Neuronal stem cell (in vitro differentiated cells): ENCODE measurements at regions not wholly inside any gene's neighbourhood (a gene's known extent, or its start where the extent isn't known, plus 50 kb on each side); places are given as distances from the start of the nearest gene placed in this dataset.
A peak's percentile ranks its signal among the peaks of the same experiment; 100 is the strongest.

ENCODE experiments used
- DNase-seq: peaks from one replicate; pipeline ENCODE4 v3.0.0-alpha.2; 2013; ENCODE audit warnings: low spot score
- H2AFZ ChIP-seq: one replicate; pipeline ENCODE4 v1.6.1; 2013; ENCODE audit warnings: mild to moderate bottlenecking, low read length, inconsistent platforms
- H2AK5ac ChIP-seq: 2 replicates; pipeline ENCODE4 v1.6.1; 2013; ENCODE audit warnings: low read depth, mild to moderate bottlenecking, inconsistent platforms, low read length, moderate library complexity, mixed read lengths
- H2BK120ac ChIP-seq: 2 replicates; pipeline ENCODE4 v1.6.1; 2013; ENCODE audit warnings: low read depth, mild to moderate bottlenecking, inconsistent platforms, low read length, moderate library complexity, mixed read lengths
- H2BK12ac ChIP-seq: one replicate; pipeline ENCODE4 v1.6.1; 2013; ENCODE audit warnings: low read length, inconsistent platforms
- H2BK15ac ChIP-seq: 2 replicates; pipeline ENCODE4 v1.6.1; 2013; ENCODE audit warnings: mild to moderate bottlenecking, low read length, inconsistent platforms, mixed read lengths
- H2BK5ac ChIP-seq: one replicate; pipeline ENCODE4 v1.6.1; 2013; ENCODE audit warnings: inconsistent platforms, mild to moderate bottlenecking, low read length, moderate library complexity
- H3K14ac ChIP-seq: one replicate; pipeline ENCODE4 v1.6.1; 2013; ENCODE audit warnings: low read length, inconsistent platforms
- H3K18ac ChIP-seq: 2 replicates; pipeline ENCODE4 v1.6.1; 2013; ENCODE audit warnings: low read length, inconsistent platforms
- H3K23ac ChIP-seq: 2 replicates; pipeline ENCODE4 v1.6.1; 2013; ENCODE audit warnings: low read depth, mild to moderate bottlenecking, mixed read lengths, low read length, inconsistent platforms; ENCODE audit not compliant: poor library complexity
- H3K27ac ChIP-seq: replicated peaks from 3 replicates; pipeline ENCODE4 v1.5.1; 2013; ENCODE audit warnings: low read length, inconsistent platforms
- H3K27me3 ChIP-seq, 3 experiments: 2 replicates each; pipeline ENCODE4 v1.6.1; 2013; ENCODE audit warnings: low read length in 3 of 3, mild to moderate bottlenecking in 2 of 3, inconsistent platforms in 1 of 3, low read depth in 1 of 3, mixed read lengths in 1 of 3, moderate library complexity in 1 of 3; ENCODE audit not compliant: control insufficient read depth in 3 of 3, insufficient read depth in 3 of 3
- H3K36me3 ChIP-seq, 2 donors: replicated peaks in 1 of 2; 2 replicates each; pipeline ENCODE4 v1.6.1; 2013; ENCODE audit warnings: low read length in 2 of 2; ENCODE audit not compliant: control insufficient read depth in 2 of 2, insufficient read depth in 2 of 2
- H3K4ac ChIP-seq: 2 replicates; pipeline ENCODE4 v1.6.1; 2013; ENCODE audit warnings: inconsistent platforms, mild to moderate bottlenecking, low read length, moderate library complexity
- H3K4me1 ChIP-seq, 2 donors: 1 replicate in 1 of 2; 2 replicates in 1 of 2; pipeline ENCODE4 v1.6.1; 2013; ENCODE audit warnings: low read length in 2 of 2, low read depth in 1 of 2; ENCODE audit not compliant: control insufficient read depth in 2 of 2, insufficient read depth in 1 of 2
- H3K4me2 ChIP-seq: one replicate; pipeline ENCODE4 v1.6.1; 2013; ENCODE audit warnings: mild to moderate bottlenecking, low read length, inconsistent platforms; ENCODE audit not compliant: insufficient read depth, poor library complexity, severe bottlenecking
- H3K4me3 ChIP-seq, 2 donors: 2 replicates each; pipeline ENCODE4 v1.5.1; 2013; ENCODE audit warnings: low read length in 2 of 2, mild to moderate bottlenecking in 2 of 2, inconsistent platforms in 1 of 2, moderate library complexity in 1 of 2
- H3K79me1 ChIP-seq: one replicate; pipeline ENCODE4 v1.6.1; 2013; ENCODE audit warnings: low read depth, mild to moderate bottlenecking, inconsistent platforms, low read length, moderate library complexity
- H3K9ac ChIP-seq: one replicate; pipeline ENCODE4 v1.6.1; 2013; ENCODE audit warnings: mild to moderate bottlenecking, low read depth, low read length, inconsistent platforms; ENCODE audit not compliant: poor library complexity
- H3K9me3 ChIP-seq, 2 donors: replicated peaks in 1 of 2; 2 replicates each; pipeline versions ENCODE3 to v1.6.1; 2013; ENCODE audit warnings: low read length in 2 of 2, mild to moderate bottlenecking in 2 of 2, inconsistent platforms in 1 of 2, low read depth in 1 of 2, mixed read lengths in 1 of 2, moderate library complexity in 1 of 2; ENCODE audit not compliant: control insufficient read depth in 2 of 2, insufficient read depth in 1 of 2
- H4K8ac ChIP-seq: one replicate; pipeline ENCODE4 v1.6.1; 2013; ENCODE audit warnings: low read depth, mild to moderate bottlenecking, inconsistent platforms, low read length, moderate library complexity
- H4K91ac ChIP-seq: one replicate; pipeline ENCODE4 v1.6.1; 2013; ENCODE audit warnings: low read length, low read depth, mild to moderate bottlenecking, inconsistent platforms; ENCODE audit not compliant: poor library complexity
- WGBS, 2 donors: extraction: QIAGEN DNeasy Blood & Tissue Kit; methylation state at CpG; one replicate each; pipeline ENCODE4 v1.1.7; 2013; ENCODE audit warnings: missing lambda C conversion rate in 2 of 2, mixed read lengths in 1 of 2; ENCODE audit not compliant: insufficient read length in 2 of 2, insufficient replicate concordance in 1 of 2; ENCODE audit errors: extremely low coverage in 2 of 2; 5-methylcytosine and 5-hydroxymethylcytosine counted together

- no peak overlapping the region for H3K4me2 ChIP-seq
- H3K4me3 ChIP-seq, result no peak overlapping the region
- no peak overlapping the region for H2BK12ac ChIP-seq
- WGBS, 2 donors, result no CpG with 5 or more reads among the region's 1 CpG
- no peaks in the 10 kb centered on the region for H3K79me1 ChIP-seq
- H3K18ac ChIP-seq, result no peak overlapping the region
- H3K14ac ChIP-seq, result no peak overlapping the region
- H3K4me1 ChIP-seq, result peaks cover 2% of the 10 kb centered on the region in 2 donors
- no peak overlapping the region for H4K8ac ChIP-seq
- H2AFZ ChIP-seq, result no peak overlapping the region
- no peak overlapping the region for H2BK120ac ChIP-seq
- peak; percentile 41 for DNase-seq
- H2AK5ac ChIP-seq, result no peak overlapping the region
- no peak overlapping the region for H3K27ac ChIP-seq
- H3K23ac ChIP-seq, result no peak overlapping the region
- no peaks in the 10 kb centered on the region for H3K27me3 ChIP-seq
- H2BK15ac ChIP-seq, result no peak overlapping the region
- no peak overlapping the region for H4K91ac ChIP-seq
- no peak overlapping the region for H2BK5ac ChIP-seq
- H3K9me3 ChIP-seq, result peaks cover 0 to 2% of the 10 kb centered on the region in 2 donors
- no peak overlapping the region for H3K9ac ChIP-seq
- no peaks in the 10 kb centered on the region for H3K36me3 ChIP-seq
- H3K4ac ChIP-seq, result no peak overlapping the region
These were observed 368.8 kb upstream of the ADGRL4 start for GRCh38 chr1:79375352-79375751.

GRCh38 chr1:79374397-79374796 lies 367.9 kb upstream of the ADGRL4 start:
- H3K18ac ChIP-seq, result no peak overlapping the region

GRCh38 chr1:79373481-79374125 lies 367.1 kb upstream of the ADGRL4 start:
- no CpG with 5 or more reads among the region's 2 CpGs for WGBS, 2 donors
- no peak overlapping the region for H2BK120ac ChIP-seq
- H3K23ac ChIP-seq, result no peak overlapping the region
- H2BK5ac ChIP-seq, result no peak overlapping the region
- peaks cover 0 to 2% of the 10 kb centered on the region in 2 donors for H3K9me3 ChIP-seq
- H3K9ac ChIP-seq, result no peak overlapping the region
- no peak overlapping the region for H3K14ac ChIP-seq
- no peaks in the 10 kb centered on the region for H3K27me3 ChIP-seq
- no peak overlapping the region for H2BK15ac ChIP-seq
- no peak overlapping the region for H4K8ac ChIP-seq
- no peak overlapping the region for H3K4me3 ChIP-seq
- no peak overlapping the region for H4K91ac ChIP-seq
- no peaks in the 10 kb centered on the region for H3K79me1 ChIP-seq
- no peak overlapping the region for H3K4me2 ChIP-seq
- no peak overlapping the region for H3K18ac ChIP-seq
- no peaks in the 10 kb centered on the region for H3K36me3 ChIP-seq
- peaks cover 2% of the 10 kb centered on the region in 2 donors for H3K4me1 ChIP-seq
- H2BK12ac ChIP-seq, result no peak overlapping the region
- no peak overlapping the region for H3K4ac ChIP-seq
- no peak overlapping the region for H3K27ac ChIP-seq
- DNase-seq, result no peak
- H2AFZ ChIP-seq, result no peak overlapping the region
- no peak overlapping the region for H2AK5ac ChIP-seq

More at GRCh38 chr1:79374397-79374796, 367.9 kb upstream of the ADGRL4 start:
- no peak overlapping the region for H2BK12ac ChIP-seq
- no peak overlapping the region for H3K23ac ChIP-seq
- no peaks in the 10 kb centered on the region for H3K36me3 ChIP-seq
- no peak overlapping the region for H2BK120ac ChIP-seq
- no peak overlapping the region for H2AK5ac ChIP-seq
- H3K4ac ChIP-seq, result no peak overlapping the region
- no peak overlapping the region for H3K4me3 ChIP-seq
- H4K8ac ChIP-seq, result no peak overlapping the region
- H3K79me1 ChIP-seq, result no peaks in the 10 kb centered on the region
- DNase-seq, result no peak
- no peak overlapping the region for H3K9ac ChIP-seq
- H3K27ac ChIP-seq, result no peak overlapping the region
- no CpG with 5 or more reads among the region's 1 CpG for WGBS, 2 donors
- no peak overlapping the region for H2BK5ac ChIP-seq
- peaks cover 2% of the 10 kb centered on the region in 2 donors for H3K4me1 ChIP-seq
- H4K91ac ChIP-seq, result no peak overlapping the region
- H3K14ac ChIP-seq, result no peak overlapping the region
- H2BK15ac ChIP-seq, result no peak overlapping the region
- H3K4me2 ChIP-seq, result no peak overlapping the region
- H3K27me3 ChIP-seq, result no peaks in the 10 kb centered on the region
- peaks cover 0 to 2% of the 10 kb centered on the region in 2 donors for H3K9me3 ChIP-seq
- H2AFZ ChIP-seq, result no peak overlapping the region

- H3K4me3 ChIP-seq, result no peak overlapping the region
- no peak overlapping the region for H2BK5ac ChIP-seq
- DNase-seq, result no peak
- no peaks in the 10 kb centered on the region for H3K27me3 ChIP-seq
- H3K9me3 ChIP-seq, result peaks cover 0 to 2% of the 10 kb centered on the region in 2 donors
- H3K79me1 ChIP-seq, result no peaks in the 10 kb centered on the region
- H2BK12ac ChIP-seq, result no peak overlapping the region
- H4K91ac ChIP-seq, result no peak overlapping the region
- WGBS, 2 donors, result no CpG with 5 or more reads among the region's 1 CpG
- no peak overlapping the region for H4K8ac ChIP-seq
- no peak overlapping the region for H3K27ac ChIP-seq
- no peak overlapping the region for H3K18ac ChIP-seq
- no peak overlapping the region for H2AFZ ChIP-seq
- no peak overlapping the region for H3K4me2 ChIP-seq
- H3K14ac ChIP-seq, result no peak overlapping the region
- H3K23ac ChIP-seq, result no peak overlapping the region
- H3K4me1 ChIP-seq, result peaks cover 2% of the 10 kb centered on the region in 2 donors
- no peaks in the 10 kb centered on the region for H3K36me3 ChIP-seq
- no peak overlapping the region for H2AK5ac ChIP-seq
- no peak overlapping the region for H2BK120ac ChIP-seq
- no peak overlapping the region for H3K9ac ChIP-seq
- no peak overlapping the region for H2BK15ac ChIP-seq
- H3K4ac ChIP-seq, result no peak overlapping the region
These were observed 365.3 kb upstream of the ADGRL4 start for GRCh38 chr1:79371802-79372201.
